Lower lobe of right lung (tissue), 2 donors: ENCODE measurements at regions not wholly inside any gene's neighbourhood (a gene's known extent, or its start where the extent isn't known, plus 50 kb on each side); places are given as distances from the start of the nearest gene placed in this dataset.
A peak's percentile ranks its signal among the peaks of the same experiment; 100 is the strongest.

Experiments used
- ATAC-seq, 2 donors: fragments of 200-7000 bp; cut with Tn5 transposase; one replicate each; pipeline ENCODE4 v1.9.1; 2020 to 2022; ENCODE audit warnings: mild to moderate bottlenecking in 2 of 2, moderate library complexity in 2 of 2
- DNase-seq: peaks from one replicate; pipeline ENCODE4 v3.0.0-alpha.2; 2020
- H3K27ac ChIP-seq: fragments of 200-600 bp; one replicate; pipeline ENCODE4 v1.8.0; 2022
- H3K27me3 ChIP-seq: fragments of 200-600 bp; one replicate; pipeline ENCODE4 v1.8.0; 2022; ENCODE audit warnings: low read depth
- H3K36me3 ChIP-seq: fragments of 200-600 bp; one replicate; pipeline ENCODE4 v1.8.0; 2022; ENCODE audit warnings: mild to moderate bottlenecking
- H3K4me1 ChIP-seq: fragments of 200-600 bp; one replicate; pipeline ENCODE4 v1.8.0; 2022
- H3K4me3 ChIP-seq: fragments of 200-600 bp; one replicate; pipeline ENCODE4 v1.8.0; 2022; ENCODE audit warnings: mild to moderate bottlenecking
- H3K9me3 ChIP-seq: fragments of 200-600 bp; one replicate; pipeline ENCODE4 v1.8.0; 2022
- CTCF ChIP-seq: fragments of 200-600 bp; IDR thresholded peaks from one replicate; pipeline ENCODE4 v1.8.0; 2022; ENCODE audit warnings: antibody characterized with exemption, mild to moderate bottlenecking
- intact Hi-C: fragments of 100-400 bp; cut with DNase I; formaldehyde crosslinking; loops from one replicate; pipeline ENCODE4 v1.11.0; 2022
- donor health status: DM: no; HTN: yes; CAD: no; lungs with severe emphysema.

DNA sequence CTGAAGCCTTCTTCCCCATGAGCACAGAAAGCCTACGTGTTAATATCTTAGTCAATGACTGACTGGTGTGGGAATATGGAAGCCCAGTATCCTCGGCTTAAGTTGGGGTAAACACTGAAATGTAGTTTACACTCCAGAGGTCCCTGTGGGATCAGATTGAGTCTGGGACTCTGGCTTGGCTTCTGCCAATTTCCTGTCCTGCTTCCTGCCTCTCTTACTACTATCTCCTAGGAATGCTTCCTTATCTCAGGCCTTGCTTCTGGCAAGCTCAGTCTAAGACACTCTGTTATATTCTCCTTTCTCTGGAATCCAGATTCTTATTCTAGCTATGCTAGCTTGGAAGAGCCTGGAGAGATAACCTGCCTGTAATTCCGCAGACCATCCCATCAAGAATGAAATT is 174.0 kb upstream of the LDB2 start:
- Histone ChIP-seq H3K27me3 (no peaks in the 10 kb centered on the region), H3K4me3 (no peak overlapping the region), H3K36me3 (no peaks in the 10 kb centered on the region), H3K27ac (no peak overlapping the region), H3K4me1 (peaks cover 6% of the 10 kb centered on the region), H3K9me3 (no peaks in the 10 kb centered on the region)
- TF ChIP-seq CTCF = no peak
- ATAC-seq (no peak), DNase-seq (no peak)
- intact Hi-C loops = no loop called here

GRCh38 chr4:17068891-17069290 is 170.4 kb upstream of the LDB2 start:
- DNase-seq (no peak), ATAC-seq (peak in 1 of 2 donors; percentile 35)
- no peak for TF ChIP-seq CTCF
- intact Hi-C loops = no loop called here
- Histone ChIP-seq H3K27ac (no peak overlapping the region), H3K9me3 (no peaks in the 10 kb centered on the region), H3K4me1 (peaks cover 6% of the 10 kb centered on the region), H3K4me3 (no peak overlapping the region), H3K27me3 (no peaks in the 10 kb centered on the region), H3K36me3 (no peaks in the 10 kb centered on the region)

DNA sequence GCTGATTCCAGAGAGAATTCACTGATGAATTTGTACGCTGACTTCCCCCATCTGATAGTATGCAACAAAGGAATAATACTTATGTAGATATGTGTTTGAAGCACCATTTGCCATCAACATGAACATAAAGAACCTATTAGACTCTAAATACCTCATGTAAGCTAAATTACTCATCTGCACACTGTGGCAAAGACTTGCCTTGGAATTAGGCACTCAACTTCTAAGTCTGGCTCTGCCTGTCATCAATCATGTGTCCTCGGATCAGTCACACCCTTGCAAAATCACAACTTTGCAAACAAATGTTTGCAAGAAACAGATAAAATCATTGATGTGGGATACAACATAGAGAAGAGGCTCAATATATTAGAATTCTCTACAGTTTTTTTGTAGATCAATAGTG is 169.9 kb upstream of the LDB2 start:
- H3K4me3 ChIP-seq = no peak overlapping the region
- no peak for TF ChIP-seq CTCF
- H3K27ac ChIP-seq = no peak overlapping the region
- no peak for ATAC-seq
- no peaks in the 10 kb centered on the region for H3K9me3 ChIP-seq
- DNase-seq = no peak
- H3K36me3 ChIP-seq = no peaks in the 10 kb centered on the region
- peaks cover 6% of the 10 kb centered on the region for H3K4me1 ChIP-seq
- intact Hi-C loops = no loop called here
- H3K27me3 ChIP-seq = no peaks in the 10 kb centered on the region

GRCh38 chr4:17066972-17067371 is 168.5 kb upstream of the LDB2 start:
- H3K9me3 ChIP-seq = no peaks in the 10 kb centered on the region
- H3K27ac ChIP-seq = no peak overlapping the region
- DNase-seq (no peak), ATAC-seq (no peak)
- H3K4me3 ChIP-seq = no peak overlapping the region
- no peak for TF ChIP-seq CTCF
- no peaks in the 10 kb centered on the region for H3K27me3 ChIP-seq
- no peaks in the 10 kb centered on the region for H3K36me3 ChIP-seq
- H3K4me1 ChIP-seq = no peaks in the 10 kb centered on the region
- intact Hi-C loops = no loop called here

DNA sequence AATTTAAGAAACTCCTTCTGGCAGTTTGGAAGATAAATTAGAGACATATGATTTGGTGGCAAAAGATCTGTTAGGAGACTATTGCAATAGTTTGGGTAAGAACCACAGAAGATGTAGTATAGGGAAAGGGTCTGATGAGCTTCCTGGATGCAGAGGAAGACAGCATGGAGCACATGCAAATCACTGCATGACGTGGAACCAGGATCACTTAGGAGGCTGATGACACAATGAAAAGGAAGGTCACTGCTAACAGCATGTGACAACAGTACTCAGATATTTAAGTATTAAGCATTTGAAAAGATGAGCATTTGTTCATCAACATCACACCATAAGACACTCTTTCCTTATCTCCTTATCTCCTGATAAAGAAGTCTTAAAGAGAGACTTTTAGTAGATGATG is 167.8 kb upstream of the LDB2 start:
- no peak for TF ChIP-seq CTCF
- no peaks in the 10 kb centered on the region for H3K9me3 ChIP-seq
- no peaks in the 10 kb centered on the region for H3K4me1 ChIP-seq
- intact Hi-C loops = no loop called here
- H3K4me3 ChIP-seq = no peak overlapping the region
- H3K27me3 ChIP-seq = no peaks in the 10 kb centered on the region
- H3K36me3 ChIP-seq = no peaks in the 10 kb centered on the region
- ATAC-seq = no peak
- no peak for DNase-seq
- no peak overlapping the region for H3K27ac ChIP-seq

GRCh38 chr4:17065821-17066220 is 167.4 kb upstream of the LDB2 start:
- TF ChIP-seq CTCF = no peak
- ATAC-seq = no peak
- intact Hi-C loops = no loop called here
- H3K4me3 ChIP-seq = no peak overlapping the region
- no peaks in the 10 kb centered on the region for H3K36me3 ChIP-seq
- H3K27ac ChIP-seq = no peak overlapping the region
- no peaks in the 10 kb centered on the region for H3K9me3 ChIP-seq
- H3K4me1 ChIP-seq = no peaks in the 10 kb centered on the region
- DNase-seq = no peak
- H3K27me3 ChIP-seq = no peaks in the 10 kb centered on the region
